ENCODE measurements at regions not wholly inside any gene's neighbourhood (a gene's known extent, or its start where the extent isn't known, plus 50 kb on each side); places are given as distances from the start of the nearest gene placed in this dataset.

DNA sequence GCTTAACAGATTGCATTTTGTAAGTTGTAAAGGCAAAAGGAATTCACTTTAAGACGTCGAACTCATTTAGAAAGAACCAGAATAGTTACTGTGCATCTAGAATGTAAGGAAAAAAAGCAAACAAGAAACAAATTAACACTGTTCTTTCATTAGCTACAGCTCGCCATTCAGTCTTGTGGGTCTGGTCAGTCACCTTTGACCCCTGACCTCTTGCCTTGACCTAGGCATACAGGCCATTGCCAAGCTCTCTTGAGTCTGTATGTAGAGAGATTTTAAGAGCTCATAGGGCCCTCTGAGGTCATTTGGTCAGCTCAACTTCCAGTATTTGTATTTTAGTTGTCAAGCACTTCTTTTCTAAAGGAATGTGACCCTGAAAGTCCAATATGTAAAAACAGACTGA lies 318.7 kb downstream of the DHX35 start:
- no peak for FAIRE-seq
- Histone ChIP-seq H3K79me1 (ENCODE audit: low read depth, low read length) (no peaks in the 10 kb centered on the region), H4K91ac (replicated peaks; ENCODE audit: insufficient read length, low read length) (no peak overlapping the region), H3K4me3 (ENCODE audit: extremely low read depth in 1 of 4, insufficient read depth in 2 of 4, low read depth in 3 of 4, low read length in 4 of 4) (no peak overlapping the region), H2AK5ac (ENCODE audit: low read depth, low read length) (no peak overlapping the region), H2BK120ac (replicated peaks; ENCODE audit: low read depth, low read length) (no peak overlapping the region), H2BK15ac (ENCODE audit: low read length) (no peak overlapping the region), H3K27ac (ENCODE audit: low read depth, low read length) (no peak overlapping the region), H3K9ac (replicated peaks in 1 of 4; ENCODE audit: extremely low read depth in 1 of 4, low read depth in 3 of 4, low read length in 3 of 4) (no peak overlapping the region), H3K4me2 (ENCODE audit: insufficient read depth in 1 of 2, low read depth in 2 of 2, low read length in 2 of 2) (no peak overlapping the region), H3K56ac (replicated peaks; ENCODE audit: insufficient read length, low read depth, low read length) (no peak overlapping the region), H4K20me1 (replicated peaks in 1 of 2; ENCODE audit: control insufficient read depth in 1 of 2, insufficient read depth in 2 of 2, low read length in 2 of 2) (no peaks in the 10 kb centered on the region), H2BK12ac (ENCODE audit: low read depth, low read length) (no peak overlapping the region), H3K4ac (replicated peaks; ENCODE audit: insufficient read length, low read depth, low read length) (no peak overlapping the region), H3K18ac (ENCODE audit: extremely low read depth, low read length) (no peak overlapping the region), H3K79me2 (ENCODE audit: control insufficient read depth in 1 of 2, insufficient read depth in 2 of 2, low read length in 2 of 2) (no peaks in the 10 kb centered on the region), H3K23me2 (ENCODE audit: low read depth, low read length) (no peaks in the 10 kb centered on the region), H3K14ac (ENCODE audit: insufficient read length) (no peak overlapping the region), H3K27me3 (replicated peaks in 1 of 4; ENCODE audit: control insufficient read depth in 3 of 4, extremely low read depth in 1 of 4, insufficient read depth in 3 of 4, low read length in 3 of 4) (0 out of 7 replicates have a peak, but pooled peaks cover 0 to 4% (median under 1%) of the 10 kb centered on the region in 4 experiments), H3K4me1 (replicated peaks in 1 of 4; ENCODE audit: control insufficient read depth in 3 of 4, insufficient read depth in 4 of 4, low read length in 3 of 4) (peaks cover 8 to 17% (median 10%) of the 10 kb centered on the region in 4 experiments; a peak in 6 of 7 replicates), H2BK5ac (ENCODE audit: low read depth, low read length) (no peak overlapping the region), H2AFZ (ENCODE audit: low read length) (no peak overlapping the region), H4K5ac (ENCODE audit: insufficient read length, low read depth, low read length) (no peak overlapping the region), H2BK20ac (ENCODE audit: low read length) (no peak overlapping the region), H4K8ac (ENCODE audit: extremely low read depth, insufficient read depth, low read length) (no peak overlapping the region), H3K36me3 (ENCODE audit: control insufficient read depth in 2 of 4, insufficient read depth in 4 of 4, low read length in 3 of 4) (no peaks in the 10 kb centered on the region), H3K23ac (ENCODE audit: insufficient read length) (no peak overlapping the region), H3K9me3 (ENCODE audit: insufficient read depth in 2 of 2, low read depth in 1 of 2, low read length in 1 of 2) (peaks cover 0 to 2% of the 10 kb centered on the region in 2 experiments; a peak in 3 of 4 replicates)
- 96% methylated on average over 3 of the region's 3 CpGs; no CpG with 5 or more reads in 1 of the 2 experiments for WGBS, 2 experiments (ENCODE audit: extremely low coverage in 1 of 2, insufficient coverage in 1 of 2, insufficient read length in 1 of 2, insufficient replicate concordance in 2 of 2, low coverage in 1 of 2, low lambda C conversion rate in 2 of 2, missing lambda C conversion rate in 1 of 2)
- ChIA-PET POLR2A (ENCODE audit: partially characterized antibody) (interaction anchor here (2.4 kb wide), 1 partner anchor 10 kb away, joined by 7 read pairs; no protein-coding TSS in a partner anchor), CTCF (ENCODE audit: partially characterized antibody) (interaction anchor here (0.6 to 3.4 kb wide), 5 partner anchors 8 to 568 kb away, joined by 3 to 15 read pairs (median 3); no protein-coding TSS in a partner anchor)
- no peak for TF ChIP-seq SRF (IDR thresholded peaks at IDR 0.05; ENCODE audit: low read depth, low read length)
- TF ChIP-seq CHD2 (IDR thresholded peaks at IDR 0.05; ENCODE audit: low read length), result no peak
- TF ChIP-seq BACH1 (IDR thresholded peaks at IDR 0.05; ENCODE audit: low read length), result no peak
- no peak for TF ChIP-seq RAD21 (IDR thresholded peaks at IDR 0.05 in 1 of 2, conservative IDR thresholded peaks at IDR 0.05 in 1 of 2; ENCODE audit: low read depth in 2 of 2, low read length in 2 of 2)
- TF ChIP-seq KDM4A (IDR thresholded peaks at IDR 0.05; ENCODE audit: low read depth, low read length, severe bottlenecking), result no peak
- no peak for TF ChIP-seq TAF7 (optimal IDR thresholded peaks at IDR 0.05; ENCODE audit: borderline replicate concordance, low read depth, low read length)
- DNase-seq (ENCODE audit: low read depth in 1 of 2, low spot score in 2 of 2), result no peak
